ENCODE measurements at regions not wholly inside any gene's neighbourhood (a gene's known extent, or its start where the extent isn't known, plus 50 kb on each side); places are given as distances from the start of the nearest gene placed in this dataset.

DNA sequence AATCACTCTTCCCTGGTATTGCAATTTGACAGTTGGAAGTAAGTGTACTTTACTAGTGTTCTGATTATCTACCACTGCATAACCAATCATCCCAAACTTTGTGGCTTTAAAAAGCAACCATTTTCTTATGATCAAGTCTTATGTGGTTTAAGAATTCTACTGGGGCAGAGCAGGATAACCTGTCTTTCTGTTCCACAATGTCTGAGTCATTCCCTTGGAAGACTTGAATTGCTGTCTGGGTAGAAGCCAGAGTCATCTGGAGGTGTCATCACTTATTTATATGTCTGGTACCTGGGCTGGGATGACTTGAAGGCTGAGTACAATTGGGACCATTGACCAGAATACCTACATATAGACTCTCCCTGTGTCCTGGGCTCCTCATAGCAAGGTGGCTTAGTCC lies 644.3 kb downstream of the HDGFL1 start:
- TF ChIP-seq EP300 (IDR thresholded peaks at IDR 0.05) = no peak
- TF ChIP-seq, protein P1, sequence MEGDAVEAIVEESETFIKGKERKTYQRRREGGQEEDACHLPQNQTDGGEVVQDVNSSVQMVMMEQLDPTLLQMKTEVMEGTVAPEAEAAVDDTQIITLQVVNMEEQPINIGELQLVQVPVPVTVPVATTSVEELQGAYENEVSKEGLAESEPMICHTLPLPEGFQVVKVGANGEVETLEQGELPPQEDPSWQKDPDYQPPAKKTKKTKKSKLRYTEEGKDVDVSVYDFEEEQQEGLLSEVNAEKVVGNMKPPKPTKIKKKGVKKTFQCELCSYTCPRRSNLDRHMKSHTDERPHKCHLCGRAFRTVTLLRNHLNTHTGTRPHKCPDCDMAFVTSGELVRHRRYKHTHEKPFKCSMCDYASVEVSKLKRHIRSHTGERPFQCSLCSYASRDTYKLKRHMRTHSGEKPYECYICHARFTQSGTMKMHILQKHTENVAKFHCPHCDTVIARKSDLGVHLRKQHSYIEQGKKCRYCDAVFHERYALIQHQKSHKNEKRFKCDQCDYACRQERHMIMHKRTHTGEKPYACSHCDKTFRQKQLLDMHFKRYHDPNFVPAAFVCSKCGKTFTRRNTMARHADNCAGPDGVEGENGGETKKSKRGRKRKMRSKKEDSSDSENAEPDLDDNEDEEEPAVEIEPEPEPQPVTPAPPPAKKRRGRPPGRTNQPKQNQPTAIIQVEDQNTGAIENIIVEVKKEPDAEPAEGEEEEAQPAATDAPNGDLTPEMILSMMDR (IDR thresholded peaks at IDR 0.05) = no peak
- no peak for TF ChIP-seq POLR2A (IDR thresholded peaks at IDR 0.05; ENCODE audit: low read depth)
- no peak for TF ChIP-seq POLR2AphosphoS5 (IDR thresholded peaks at IDR 0.05)
- DNase-seq (ENCODE audit: extremely low spot score) = no peak
- H3K4me3 ChIP-seq = no peak overlapping the region
- H3K4me1 ChIP-seq = no peaks in the 10 kb centered on the region
- no peaks in the 10 kb centered on the region for H3K27me3 ChIP-seq
- H3K27ac ChIP-seq (replicated peaks in 1 of 4) = no peak overlapping the region
- no peaks in the 10 kb centered on the region for H3K36me3 ChIP-seq
- intact Hi-C loops (cut with DNase I) = no loop called here
- H3K9me3 ChIP-seq = no peaks in the 10 kb centered on the region

GRCh38 chr6:23218751-23219150 lies 649.4 kb downstream of the HDGFL1 start:
- Histone ChIP-seq H3K27ac (replicated peaks in 1 of 4) (no peak overlapping the region), H3K4me3 (no peak overlapping the region), H3K27me3 (no peaks in the 10 kb centered on the region), H3K4me1 (no peaks in the 10 kb centered on the region), H3K9me3 (no peaks in the 10 kb centered on the region), H3K36me3 (no peaks in the 10 kb centered on the region)
- WGBS = 25% methylated on average over 1 of the region's 1 CpG
- no peak for DNase-seq (ENCODE audit: extremely low spot score)
- TF ChIP-seq EP300 (IDR thresholded peaks at IDR 0.05) = no peak
- no peak for TF ChIP-seq POLR2AphosphoS5 (IDR thresholded peaks at IDR 0.05)
- no peak for TF ChIP-seq POLR2A (IDR thresholded peaks at IDR 0.05; ENCODE audit: low read depth)
- TF ChIP-seq, protein P1 (IDR thresholded peaks at IDR 0.05) = no peak
- intact Hi-C loops (cut with DNase I) = no loop called here

DNA sequence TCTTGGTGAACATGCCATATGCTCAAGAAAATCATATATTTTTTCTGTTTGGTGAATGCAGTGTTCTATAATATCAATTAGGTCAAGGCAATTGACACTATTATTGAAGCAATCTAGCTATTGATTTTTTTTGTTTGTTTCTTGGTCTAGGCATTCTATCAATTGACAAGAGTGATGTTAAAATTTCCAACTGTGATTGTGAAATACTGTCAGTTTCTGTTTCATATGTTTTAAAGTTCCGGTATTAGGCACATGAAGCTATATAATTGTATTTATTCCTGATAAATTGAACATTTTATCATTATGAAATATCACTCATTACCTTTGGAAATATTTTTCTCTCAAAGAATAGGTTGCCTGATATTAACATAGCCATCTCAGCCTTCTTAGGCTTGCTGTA lies 653.4 kb downstream of the HDGFL1 start:
- no peaks in the 10 kb centered on the region for H3K9me3 ChIP-seq
- WGBS = 95% methylated on average over 1 of the region's 1 CpG
- intact Hi-C loops (cut with DNase I) = no loop called here
- no peak for DNase-seq (ENCODE audit: extremely low spot score)
- no peak overlapping the region for H3K27ac ChIP-seq (replicated peaks in 1 of 4)
- no peaks in the 10 kb centered on the region for H3K27me3 ChIP-seq
- TF ChIP-seq POLR2AphosphoS5 (IDR thresholded peaks at IDR 0.05) = no peak
- TF ChIP-seq, protein P1 (IDR thresholded peaks at IDR 0.05) = no peak
- TF ChIP-seq EP300 (IDR thresholded peaks at IDR 0.05) = no peak
- no peak for TF ChIP-seq POLR2A (IDR thresholded peaks at IDR 0.05; ENCODE audit: low read depth)
- no peaks in the 10 kb centered on the region for H3K4me1 ChIP-seq
- H3K4me3 ChIP-seq = no peak overlapping the region
- no peaks in the 10 kb centered on the region for H3K36me3 ChIP-seq

DNA sequence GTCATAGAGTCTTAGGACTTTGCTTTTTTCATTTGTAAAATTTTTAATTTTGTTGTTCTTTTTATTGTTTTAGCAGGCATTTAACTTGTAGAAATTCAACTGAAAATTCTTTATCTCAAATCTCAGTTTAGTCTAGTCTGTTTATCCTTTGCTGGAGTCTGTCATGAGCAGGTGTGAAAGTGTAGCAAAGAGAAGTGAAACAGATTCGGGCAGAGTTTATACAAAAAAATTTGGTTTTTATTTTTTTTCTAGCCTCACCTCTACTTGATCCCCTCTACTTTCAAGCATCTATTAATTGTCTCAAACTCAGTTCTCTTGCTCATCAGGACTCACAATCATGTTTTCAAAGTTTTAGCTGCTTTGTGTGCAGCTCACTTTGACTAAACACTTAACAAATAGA lies 655.2 kb downstream of the HDGFL1 start:
- Histone ChIP-seq H3K4me1 (no peaks in the 10 kb centered on the region), H3K27me3 (no peaks in the 10 kb centered on the region), H3K4me3 (no peak overlapping the region), H3K36me3 (no peaks in the 10 kb centered on the region), H3K27ac (replicated peaks in 1 of 4) (no peak overlapping the region), H3K9me3 (no peaks in the 10 kb centered on the region)
- no peak for DNase-seq (ENCODE audit: extremely low spot score)
- intact Hi-C loops (cut with DNase I) = no loop called here
- TF ChIP-seq POLR2AphosphoS5 (IDR thresholded peaks at IDR 0.05) (no peak), EP300 (IDR thresholded peaks at IDR 0.05) (no peak), POLR2A (IDR thresholded peaks at IDR 0.05; ENCODE audit: low read depth) (no peak)
- TF ChIP-seq, protein P1 (IDR thresholded peaks at IDR 0.05) = no peak
- 38% methylated on average over 1 of the region's 1 CpG for WGBS

GRCh38 chr6:23228439-23229024 lies 659.2 kb downstream of the HDGFL1 start:
- no peak overlapping the region for H3K4me3 ChIP-seq
- H3K27ac ChIP-seq (replicated peaks in 1 of 4) = no peak overlapping the region
- H3K9me3 ChIP-seq = no peaks in the 10 kb centered on the region
- 93% methylated on average over 10 of the region's 11 CpGs for WGBS
- intact Hi-C loops (cut with DNase I) = no loop called here
- no peaks in the 10 kb centered on the region for H3K36me3 ChIP-seq
- DNase-seq (ENCODE audit: extremely low spot score) = no peak
- TF ChIP-seq POLR2AphosphoS5 (IDR thresholded peaks at IDR 0.05) (no peak), POLR2A (IDR thresholded peaks at IDR 0.05; ENCODE audit: low read depth) (no peak), EP300 (IDR thresholded peaks at IDR 0.05) (no peak)
- TF ChIP-seq, protein P1 (IDR thresholded peaks at IDR 0.05) = no peak
- H3K4me1 ChIP-seq = no peaks in the 10 kb centered on the region
- no peaks in the 10 kb centered on the region for H3K27me3 ChIP-seq

Data from esophagus muscularis mucosa (tissue), 4 donors.